ENCODE measurements at regions not wholly inside any gene's neighbourhood (a gene's known extent, or its start where the extent isn't known, plus 50 kb on each side); places are given as distances from the start of the nearest gene placed in this dataset.
A peak's percentile ranks its signal among the peaks of the same experiment; 100 is the strongest.

DNA sequence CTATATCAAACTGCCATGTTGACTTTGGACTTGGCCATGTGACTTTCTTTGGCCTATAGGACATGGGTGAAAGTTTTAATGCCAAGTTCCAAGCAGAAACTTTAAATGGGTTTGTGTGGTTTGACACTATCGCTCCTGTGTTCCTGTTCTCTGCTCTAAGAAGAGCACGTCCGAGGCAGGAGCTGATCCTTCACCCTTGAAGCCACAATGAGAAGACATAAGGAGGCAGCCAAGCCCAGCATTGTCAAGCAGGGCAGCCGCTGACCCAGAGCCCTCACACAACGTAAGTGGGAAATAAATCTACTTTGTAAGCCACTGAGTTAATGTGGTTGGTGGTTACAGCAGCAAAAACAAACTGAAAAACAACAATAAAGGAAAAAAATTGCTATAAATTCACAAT, 422.4 kb downstream of the PID1 start:
- H3K4me2 ChIP-seq (ENCODE audit: extremely low read depth, insufficient read depth, low read length): no peak overlapping the region
- H3K27ac ChIP-seq (ENCODE audit: insufficient read depth, low read length): no peak overlapping the region
- no peak for DNase-seq (ENCODE audit: low read depth in 2 of 2)
- H3K36me3 ChIP-seq (ENCODE audit: control insufficient read depth, insufficient read depth, low read length): no peaks in the 10 kb centered on the region
- TF ChIP-seq EZH2 (IDR thresholded peaks at IDR 0.05; ENCODE audit: low read length, missing control alignments): no peak
- TF ChIP-seq, protein P1, sequence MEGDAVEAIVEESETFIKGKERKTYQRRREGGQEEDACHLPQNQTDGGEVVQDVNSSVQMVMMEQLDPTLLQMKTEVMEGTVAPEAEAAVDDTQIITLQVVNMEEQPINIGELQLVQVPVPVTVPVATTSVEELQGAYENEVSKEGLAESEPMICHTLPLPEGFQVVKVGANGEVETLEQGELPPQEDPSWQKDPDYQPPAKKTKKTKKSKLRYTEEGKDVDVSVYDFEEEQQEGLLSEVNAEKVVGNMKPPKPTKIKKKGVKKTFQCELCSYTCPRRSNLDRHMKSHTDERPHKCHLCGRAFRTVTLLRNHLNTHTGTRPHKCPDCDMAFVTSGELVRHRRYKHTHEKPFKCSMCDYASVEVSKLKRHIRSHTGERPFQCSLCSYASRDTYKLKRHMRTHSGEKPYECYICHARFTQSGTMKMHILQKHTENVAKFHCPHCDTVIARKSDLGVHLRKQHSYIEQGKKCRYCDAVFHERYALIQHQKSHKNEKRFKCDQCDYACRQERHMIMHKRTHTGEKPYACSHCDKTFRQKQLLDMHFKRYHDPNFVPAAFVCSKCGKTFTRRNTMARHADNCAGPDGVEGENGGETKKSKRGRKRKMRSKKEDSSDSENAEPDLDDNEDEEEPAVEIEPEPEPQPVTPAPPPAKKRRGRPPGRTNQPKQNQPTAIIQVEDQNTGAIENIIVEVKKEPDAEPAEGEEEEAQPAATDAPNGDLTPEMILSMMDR (conservative IDR thresholded peaks at IDR 0.05 in 1 of 2, IDR thresholded peaks at IDR 0.05 in 1 of 2; ENCODE audit: low read depth in 1 of 2, low read length in 2 of 2): no peak
- H2AFZ ChIP-seq (ENCODE audit: low read length): no peak overlapping the region
- no peak overlapping the region for H3K4me3 ChIP-seq (replicated peaks in 1 of 4; ENCODE audit: control extremely low read depth in 1 of 4, insufficient read depth in 1 of 4, low read depth in 3 of 4, low read length in 4 of 4)
- H3K9ac ChIP-seq (ENCODE audit: insufficient read depth, low read length): no peak overlapping the region
- H3K79me2 ChIP-seq (ENCODE audit: control insufficient read depth, insufficient read depth, low read length): no peaks in the 10 kb centered on the region
- no peaks in the 10 kb centered on the region for H3K4me1 ChIP-seq (ENCODE audit: control insufficient read depth, extremely low read depth, insufficient read depth, low read length)
- no peaks in the 10 kb centered on the region for H3K27me3 ChIP-seq (ENCODE audit: control insufficient read depth, insufficient read depth, low read length)
- H4K20me1 ChIP-seq (ENCODE audit: control insufficient read depth, extremely low read depth, insufficient read depth, low read length): no peaks in the 10 kb centered on the region
- no peaks in the 10 kb centered on the region for H3K9me3 ChIP-seq (ENCODE audit: control insufficient read depth, insufficient read depth, low read depth, low read length)

DNA sequence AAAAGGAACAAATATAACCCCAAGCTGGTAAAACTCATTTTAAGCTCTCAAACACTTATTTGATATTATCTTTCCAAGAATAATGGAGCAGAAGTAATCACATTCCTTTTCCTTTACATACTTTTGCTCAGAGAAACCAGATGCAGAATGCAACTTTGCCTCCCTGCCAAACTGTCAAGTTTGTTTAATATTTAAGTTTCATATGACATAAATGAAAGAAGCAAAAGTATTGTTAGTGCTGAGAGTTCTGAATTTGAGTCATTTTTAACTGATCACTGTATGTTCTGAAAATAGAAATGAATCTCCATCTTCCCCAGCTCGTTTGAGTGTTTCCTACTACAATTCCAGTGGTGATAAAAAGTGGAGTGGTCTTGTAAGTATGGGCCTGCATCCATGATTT, 423.4 kb downstream of the PID1 start:
- Histone ChIP-seq H3K9me3 (ENCODE audit: control insufficient read depth, insufficient read depth, low read depth, low read length) (no peaks in the 10 kb centered on the region), H3K4me2 (ENCODE audit: extremely low read depth, insufficient read depth, low read length) (peak overlapping the region; percentile 25), H3K4me3 (replicated peaks in 1 of 4; ENCODE audit: control extremely low read depth in 1 of 4, insufficient read depth in 1 of 4, low read depth in 3 of 4, low read length in 4 of 4) (no peak overlapping the region), H3K27me3 (ENCODE audit: control insufficient read depth, insufficient read depth, low read length) (no peaks in the 10 kb centered on the region), H3K79me2 (ENCODE audit: control insufficient read depth, insufficient read depth, low read length) (no peaks in the 10 kb centered on the region), H2AFZ (ENCODE audit: low read length) (no peak overlapping the region), H3K27ac (ENCODE audit: insufficient read depth, low read length) (no peak overlapping the region), H3K36me3 (ENCODE audit: control insufficient read depth, insufficient read depth, low read length) (no peaks in the 10 kb centered on the region), H4K20me1 (ENCODE audit: control insufficient read depth, extremely low read depth, insufficient read depth, low read length) (no peaks in the 10 kb centered on the region), H3K9ac (ENCODE audit: insufficient read depth, low read length) (no peak overlapping the region), H3K4me1 (ENCODE audit: control insufficient read depth, extremely low read depth, insufficient read depth, low read length) (no peaks in the 10 kb centered on the region)
- DNase-seq (ENCODE audit: low read depth in 2 of 2): peak; percentile 65 to 83
- TF ChIP-seq EZH2 (IDR thresholded peaks at IDR 0.05; ENCODE audit: low read length, missing control alignments): no peak
- TF ChIP-seq, protein P1 (conservative IDR thresholded peaks at IDR 0.05 in 1 of 2, IDR thresholded peaks at IDR 0.05 in 1 of 2; ENCODE audit: low read depth in 1 of 2, low read length in 2 of 2): no peak

DNA sequence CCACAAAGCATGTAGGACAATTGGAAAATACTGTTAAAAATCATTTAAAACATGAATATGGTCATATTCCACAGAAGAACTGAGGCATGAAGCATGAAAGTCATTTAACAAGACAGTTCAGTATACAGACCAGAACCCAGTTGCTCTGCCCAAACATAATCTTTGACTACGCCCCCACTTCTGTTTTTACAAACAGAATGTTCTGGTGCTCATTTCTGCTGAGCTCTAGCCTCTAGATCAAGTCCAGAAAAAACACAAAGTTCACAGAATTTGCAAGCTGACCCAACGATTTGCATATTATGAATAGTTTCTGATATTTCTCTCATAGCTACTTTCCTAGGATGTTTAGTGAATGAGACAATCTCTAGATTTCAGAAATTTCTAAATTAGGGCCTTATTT, 424.9 kb downstream of the PID1 start:
- no peaks in the 10 kb centered on the region for H3K4me1 ChIP-seq (ENCODE audit: control insufficient read depth, extremely low read depth, insufficient read depth, low read length)
- H3K79me2 ChIP-seq (ENCODE audit: control insufficient read depth, insufficient read depth, low read length): no peaks in the 10 kb centered on the region
- no peaks in the 10 kb centered on the region for H3K27me3 ChIP-seq (ENCODE audit: control insufficient read depth, insufficient read depth, low read length)
- no peak overlapping the region for H3K9ac ChIP-seq (ENCODE audit: insufficient read depth, low read length)
- no peak overlapping the region for H3K4me3 ChIP-seq (replicated peaks in 1 of 4; ENCODE audit: control extremely low read depth in 1 of 4, insufficient read depth in 1 of 4, low read depth in 3 of 4, low read length in 4 of 4)
- H3K27ac ChIP-seq (ENCODE audit: insufficient read depth, low read length): no peak overlapping the region
- H3K9me3 ChIP-seq (ENCODE audit: control insufficient read depth, insufficient read depth, low read depth, low read length): no peaks in the 10 kb centered on the region
- DNase-seq (ENCODE audit: low read depth in 2 of 2): no peak
- TF ChIP-seq, protein P1 (conservative IDR thresholded peaks at IDR 0.05 in 1 of 2, IDR thresholded peaks at IDR 0.05 in 1 of 2; ENCODE audit: low read depth in 1 of 2, low read length in 2 of 2): no peak
- TF ChIP-seq EZH2 (IDR thresholded peaks at IDR 0.05; ENCODE audit: low read length, missing control alignments): no peak
- no peaks in the 10 kb centered on the region for H3K36me3 ChIP-seq (ENCODE audit: control insufficient read depth, insufficient read depth, low read length)
- no peaks in the 10 kb centered on the region for H4K20me1 ChIP-seq (ENCODE audit: control insufficient read depth, extremely low read depth, insufficient read depth, low read length)
- H2AFZ ChIP-seq (ENCODE audit: low read length): no peak overlapping the region
- no peak overlapping the region for H3K4me2 ChIP-seq (ENCODE audit: extremely low read depth, insufficient read depth, low read length)
